Testis (tissue), 2 donors: ENCODE measurements at regions not wholly inside any gene's neighbourhood (a gene's known extent, or its start where the extent isn't known, plus 50 kb on each side); places are given as distances from the start of the nearest gene placed in this dataset.

Experiments
- CTCF ChIP-seq, 3 experiments: fragments of 450-650 bp in 2 of 3; fragments of 200-600 bp in 1 of 3; sonication (generic) in 1 of 3; IDR thresholded peaks; one replicate each; pipeline ENCODE4 v1.5.1; 2016 to 2019; ENCODE audit warnings: antibody characterized with exemption in 3 of 3, mild to moderate bottlenecking in 2 of 3, moderate library complexity in 1 of 3
- POLR2A ChIP-seq: fragments of 450-650 bp; IDR thresholded peaks from one replicate; pipeline ENCODE4 v1.6.1; 2017; ENCODE audit warnings: antibody characterized with exemption, mild to moderate bottlenecking, moderate library complexity

- TF ChIP-seq CTCF (IDR thresholded peaks at IDR 0.05) (no peak), POLR2A (no peak)
Measured at GRCh38 chr3:104903064-104903463, 463.6 kb upstream of the ALCAM start.
